NCI-H748 treated with DMSO at 0.1 percent for 48 hours (cell line): ENCODE measurements at regions not wholly inside any gene's neighbourhood (a gene's known extent, or its start where the extent isn't known, plus 50 kb on each side); places are given as distances from the start of the nearest gene placed in this dataset.

Experiments
- DNase-seq: peaks from one replicate; lab custom pipeline; 2025; lab: John Stamatoyannopoulos, UW

DNA sequence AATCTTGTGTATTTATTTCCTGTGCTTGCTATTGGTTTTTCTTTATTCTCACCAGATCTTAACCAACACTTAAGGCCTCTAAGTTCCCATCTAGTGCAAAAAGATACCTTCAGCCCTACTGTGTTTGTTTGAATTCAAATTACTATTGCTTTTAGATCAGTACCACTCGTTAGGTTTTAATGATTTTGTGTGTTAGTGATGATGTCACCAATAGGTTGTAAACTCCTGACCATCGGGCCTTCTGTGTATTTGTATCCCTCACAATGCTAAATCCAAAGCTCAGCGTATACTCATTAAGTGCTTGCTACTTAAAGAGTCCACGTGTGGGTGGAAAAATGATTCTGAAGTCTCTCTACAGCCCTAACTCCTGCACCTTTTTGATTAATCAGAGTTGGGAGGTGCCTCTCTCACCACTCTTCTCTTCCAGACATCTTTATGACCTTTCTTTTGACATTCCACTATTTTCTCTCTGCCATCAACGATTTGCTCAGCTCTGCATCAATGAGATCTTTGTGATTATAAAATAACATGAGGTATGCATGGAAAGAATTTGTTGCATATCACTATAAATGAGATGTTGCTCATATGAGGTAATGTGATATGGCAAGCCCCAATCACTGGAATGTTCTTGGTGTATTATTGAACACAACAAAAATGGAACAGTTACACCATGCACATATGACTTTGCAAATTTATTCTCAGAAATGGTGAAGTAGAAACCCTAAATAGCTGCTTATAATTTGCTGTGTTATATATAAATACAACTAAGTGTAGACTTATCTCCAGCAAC, 55.1 kb upstream of the LAMA2 start:
- no peak for DNase-seq

DNA sequence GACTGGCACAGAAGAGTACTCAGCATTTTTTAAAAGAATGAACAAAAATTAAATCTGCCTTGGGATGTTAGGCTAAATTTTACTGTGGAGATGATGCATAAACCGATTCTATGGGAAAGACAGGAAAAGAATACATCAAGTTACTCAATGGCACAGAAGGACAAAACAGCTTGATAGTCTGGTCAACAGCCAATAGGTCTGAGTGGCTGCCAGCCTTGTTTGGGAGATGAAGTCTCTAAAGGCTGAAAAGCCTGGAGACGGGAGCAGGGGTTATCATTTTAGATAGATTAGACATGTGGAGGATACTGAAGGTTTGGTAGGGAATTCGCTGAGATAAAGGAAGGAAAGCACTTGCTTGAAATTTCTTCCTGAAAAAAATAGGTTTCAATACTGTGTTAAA, 56.3 kb upstream of the LAMA2 start:
- DNase-seq, result no peak

DNA sequence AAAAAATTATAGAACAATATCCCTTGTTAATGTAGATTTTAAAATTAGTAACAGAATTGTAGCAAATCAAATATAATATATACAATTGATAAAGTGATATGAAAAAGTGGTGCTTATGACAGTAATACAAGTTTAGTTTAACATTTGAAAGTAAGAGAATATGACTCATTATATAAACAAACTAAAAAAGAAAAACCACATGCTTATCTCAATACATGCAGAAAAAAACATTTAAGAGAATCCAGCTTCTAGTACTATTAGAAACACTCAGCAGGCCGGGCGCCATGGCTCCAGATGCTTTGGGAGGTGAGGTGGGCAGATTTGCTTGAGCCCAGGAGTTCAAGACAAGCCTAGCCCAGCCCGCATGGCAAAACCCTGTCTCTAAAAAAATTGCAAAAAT, 60.7 kb upstream of the LAMA2 start:
- DNase-seq, result no peak

DNA sequence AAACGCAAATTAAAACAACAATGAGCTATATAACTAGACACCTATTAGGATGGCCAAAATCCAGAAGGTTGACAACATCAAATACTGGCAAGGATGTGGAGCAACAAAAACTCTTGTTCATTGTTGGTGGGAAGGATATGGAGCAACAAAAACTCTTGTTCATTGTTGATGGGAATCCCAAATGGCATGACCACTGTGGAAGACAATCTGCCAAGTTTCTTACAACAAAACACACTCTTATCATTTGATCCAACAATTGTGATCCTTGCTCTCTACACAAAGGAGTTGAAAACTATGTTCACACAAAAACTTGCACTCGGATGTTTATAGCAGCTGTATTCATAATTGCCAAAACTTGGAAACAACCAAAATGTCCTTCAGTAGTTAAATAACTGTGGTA, 61.8 kb upstream of the LAMA2 start:
- no peak for DNase-seq

DNA sequence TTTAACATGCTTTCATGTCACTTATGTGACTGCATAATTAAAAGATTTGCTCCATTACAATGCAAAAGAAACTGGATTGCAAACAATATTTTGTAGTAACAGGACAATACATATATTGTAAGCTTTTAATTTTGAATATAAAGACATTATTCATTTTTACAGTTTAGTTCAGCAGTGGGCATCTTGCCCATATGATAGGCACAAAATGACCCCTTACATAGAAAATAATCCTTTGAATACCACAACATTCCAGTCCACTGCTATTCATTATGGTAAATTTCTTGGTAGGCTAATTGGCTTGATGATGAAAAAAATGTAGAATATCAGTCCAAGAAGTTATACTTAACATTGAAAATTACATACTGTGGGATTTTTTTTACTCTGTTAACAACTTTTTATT, 74.1 kb upstream of the LAMA2 start:
- no peak for DNase-seq

DNA sequence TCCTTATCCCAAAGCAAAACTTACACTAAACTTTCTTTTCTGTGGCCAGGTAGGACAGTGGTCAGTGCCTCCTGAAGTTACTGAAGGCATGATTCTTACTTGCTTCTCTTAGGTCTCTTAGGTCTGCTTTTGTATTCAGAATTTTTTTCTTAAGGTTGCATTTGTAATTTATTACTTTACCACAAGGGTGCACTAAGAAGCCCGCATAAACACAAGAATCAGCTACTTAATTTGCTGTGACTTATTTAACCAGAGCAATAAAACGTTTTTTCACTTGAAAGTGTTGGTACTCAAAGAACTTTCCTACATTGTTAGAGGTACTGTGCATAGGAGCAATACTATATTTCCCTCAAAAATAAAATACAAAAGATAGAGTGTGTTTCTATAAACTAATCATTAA, 75.4 kb upstream of the LAMA2 start:
- peak; percentile 9 for DNase-seq

DNA sequence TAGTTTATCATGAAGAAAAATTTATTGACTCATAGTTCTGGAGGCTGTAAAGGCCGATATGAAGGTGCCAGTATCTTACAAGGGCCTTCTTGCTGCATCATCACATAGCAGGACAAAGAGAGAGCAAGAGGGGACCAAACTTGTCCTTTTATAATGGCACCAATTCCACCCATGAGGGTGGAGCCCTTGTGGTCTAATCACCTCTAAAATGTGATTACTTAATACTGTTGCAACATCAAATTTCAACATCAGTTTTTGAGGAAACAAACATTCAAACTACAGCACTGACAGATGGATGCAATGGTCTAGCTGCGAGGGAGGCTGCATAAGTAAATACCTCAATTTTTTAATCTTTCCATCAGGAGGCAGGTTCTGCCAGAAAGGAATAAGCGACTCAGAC, 76.7 kb upstream of the LAMA2 start:
- DNase-seq, result no peak

DNA sequence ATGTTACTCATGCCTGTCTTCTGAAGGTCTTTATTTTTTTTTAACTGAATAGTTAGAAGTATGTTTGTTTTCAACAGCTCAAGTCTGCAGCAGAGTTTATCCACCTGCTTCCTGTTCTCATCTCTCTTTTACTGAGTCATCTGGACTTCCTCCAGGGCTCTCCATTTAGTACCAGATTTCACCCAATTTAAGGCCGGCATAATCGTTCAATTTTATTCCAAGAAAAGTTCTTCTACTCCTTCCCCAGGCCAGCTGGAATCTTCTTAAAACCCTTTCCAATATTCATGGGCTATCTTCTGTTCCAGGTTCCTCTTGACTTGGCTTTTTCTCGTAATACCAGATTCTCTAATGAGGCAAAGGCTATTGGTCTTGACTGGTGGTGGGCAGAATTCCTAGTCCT, 79.0 kb upstream of the LAMA2 start:
- no peak for DNase-seq

DNA sequence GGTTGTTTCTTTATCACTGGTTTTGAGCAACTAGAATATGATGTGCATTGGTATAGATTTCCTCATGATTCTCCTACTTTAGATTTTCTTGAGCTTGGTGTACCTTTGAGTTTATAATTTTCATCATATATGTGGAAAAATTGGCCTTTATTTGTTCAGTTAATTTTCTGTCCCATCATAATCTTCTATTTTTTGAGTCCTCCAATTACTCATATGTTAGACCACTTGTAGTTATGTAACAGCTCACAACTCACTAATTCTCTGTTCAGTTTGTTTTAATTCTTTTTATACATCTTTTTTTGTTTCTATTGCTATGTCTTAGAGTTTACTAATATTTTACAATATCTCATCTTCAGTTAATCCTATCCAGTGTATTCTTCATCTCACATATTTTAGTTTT, 81.3 kb upstream of the LAMA2 start:
- DNase-seq, result no peak

DNA sequence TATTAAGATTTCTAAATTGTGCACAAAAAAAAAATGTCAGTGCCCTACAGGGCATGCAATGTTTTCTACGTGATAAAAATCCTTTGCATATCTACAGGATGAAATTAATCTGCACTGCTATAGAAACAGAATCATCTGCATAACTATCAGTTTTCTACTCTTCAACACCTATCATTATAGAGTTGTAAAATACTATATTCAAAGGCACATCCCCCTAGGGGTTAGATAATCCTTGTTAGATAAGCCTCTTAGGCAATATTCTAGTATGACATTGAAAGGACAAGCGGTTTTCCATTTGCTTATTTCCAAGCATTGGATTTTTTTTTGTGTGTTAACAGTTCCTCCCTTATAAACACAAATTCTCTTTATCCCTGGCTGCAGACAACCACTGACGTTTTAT, 98.7 kb upstream of the LAMA2 start:
- DNase-seq, result no peak

DNA sequence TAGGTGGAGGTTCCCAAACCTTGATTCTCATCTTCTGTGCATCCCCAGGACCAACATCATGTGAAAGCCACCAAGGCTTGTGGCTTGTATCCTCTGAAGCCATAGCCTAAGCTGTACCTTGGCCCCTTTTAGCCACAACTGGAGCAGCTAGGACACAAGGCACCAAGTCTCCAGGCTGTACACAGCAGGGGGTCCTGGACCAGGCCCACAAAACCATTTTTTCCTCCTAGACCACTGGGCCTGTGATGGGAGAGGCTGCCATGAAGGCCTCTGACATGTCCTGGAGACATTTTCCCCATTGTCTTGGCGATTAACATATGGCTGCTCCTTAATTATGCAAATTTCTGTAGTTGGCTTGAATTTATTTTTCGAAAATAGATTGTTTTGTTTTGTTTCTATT, 114.8 kb upstream of the LAMA2 start:
- no peak for DNase-seq

DNA sequence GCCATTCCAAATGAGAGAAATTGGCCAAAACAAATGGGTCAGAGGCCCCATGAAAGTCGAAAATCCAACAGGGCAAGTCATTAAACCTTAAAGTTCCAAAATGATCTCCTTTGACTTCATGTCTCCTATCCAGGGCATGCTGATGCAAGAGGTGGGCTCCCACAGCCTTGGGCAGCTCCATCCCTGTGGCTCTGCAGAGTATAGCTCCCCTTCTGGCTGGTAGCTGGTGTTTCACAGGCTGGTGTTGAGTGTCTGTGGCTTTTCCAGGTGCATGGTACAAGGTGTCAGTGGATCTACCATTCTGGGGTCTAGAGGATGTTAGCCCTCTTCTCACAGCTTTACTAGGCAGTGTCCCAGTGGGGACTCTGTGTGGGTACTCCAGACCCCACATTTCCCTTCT, 115.2 kb upstream of the LAMA2 start:
- no peak for DNase-seq

DNA sequence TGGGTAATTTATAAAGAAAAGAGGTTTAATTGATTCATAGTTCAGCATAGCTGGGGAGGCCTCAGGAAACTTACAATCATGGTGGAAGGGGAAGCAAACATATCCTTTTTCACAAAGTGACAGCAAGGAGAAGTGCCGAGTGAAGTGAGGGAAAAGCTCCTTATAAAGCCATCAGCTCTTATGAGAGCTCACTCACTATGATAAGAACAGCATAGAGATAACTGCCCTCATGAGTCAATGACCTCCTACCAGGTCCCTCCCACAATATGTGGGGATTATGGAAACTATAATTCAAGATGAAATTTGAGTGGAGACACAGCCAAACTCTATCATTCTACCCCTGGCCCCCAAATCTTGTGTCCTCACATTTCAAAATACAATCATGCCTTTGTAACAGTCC, 115.8 kb upstream of the LAMA2 start:
- no peak for DNase-seq

DNA sequence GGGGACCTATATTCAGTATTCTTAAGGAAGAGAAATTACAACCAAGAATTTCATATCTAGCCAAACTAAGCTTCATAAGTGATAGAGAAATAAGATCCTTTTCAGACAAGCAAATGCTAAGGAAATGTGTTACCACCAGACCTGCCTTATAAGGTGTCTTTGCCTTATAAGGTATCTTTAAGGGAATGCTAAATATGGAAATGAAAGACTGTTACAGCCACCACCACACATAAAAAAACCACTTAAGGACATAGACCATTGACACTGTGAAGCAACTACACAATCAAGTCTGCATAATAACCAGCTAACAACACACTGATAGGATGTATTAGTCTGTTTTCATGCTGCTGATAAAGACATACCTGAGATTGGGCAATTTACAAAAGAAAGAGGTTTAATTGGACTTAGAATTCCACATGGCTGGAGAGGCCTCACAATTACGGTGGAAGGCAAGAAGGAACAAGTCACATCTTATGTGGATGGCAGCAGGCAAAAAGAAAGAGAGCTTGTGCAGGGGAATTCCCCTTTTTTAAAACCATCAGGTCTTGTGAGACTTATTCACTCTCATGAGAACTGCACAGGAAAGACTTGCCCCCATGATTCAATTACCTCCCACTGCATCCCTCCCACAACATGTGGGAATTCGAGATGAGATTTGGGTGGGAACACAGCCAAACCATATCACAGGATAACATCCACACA, 119.2 kb upstream of the LAMA2 start:
- DNase-seq, result no peak

DNA sequence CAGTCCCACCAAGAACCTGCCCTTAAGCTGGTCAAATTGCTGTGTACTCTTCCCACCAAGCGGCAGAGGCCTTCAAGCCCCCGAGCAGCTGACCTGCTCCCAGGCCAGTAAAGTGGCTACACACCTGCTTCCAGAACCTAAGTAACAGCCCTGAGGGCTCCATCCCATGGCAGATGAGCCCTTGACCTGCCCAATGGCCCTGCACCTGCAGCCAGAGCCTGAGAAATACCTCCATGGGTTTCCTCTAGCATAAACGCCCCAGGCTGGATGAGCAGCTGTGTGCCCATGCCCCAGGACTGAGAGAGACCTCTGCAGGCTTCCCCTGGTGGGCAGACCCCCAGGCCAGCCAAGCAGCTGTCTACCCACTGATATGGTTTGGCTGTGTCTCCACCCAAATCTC, 123.0 kb upstream of the LAMA2 start:
- DNase-seq, result no peak

DNA sequence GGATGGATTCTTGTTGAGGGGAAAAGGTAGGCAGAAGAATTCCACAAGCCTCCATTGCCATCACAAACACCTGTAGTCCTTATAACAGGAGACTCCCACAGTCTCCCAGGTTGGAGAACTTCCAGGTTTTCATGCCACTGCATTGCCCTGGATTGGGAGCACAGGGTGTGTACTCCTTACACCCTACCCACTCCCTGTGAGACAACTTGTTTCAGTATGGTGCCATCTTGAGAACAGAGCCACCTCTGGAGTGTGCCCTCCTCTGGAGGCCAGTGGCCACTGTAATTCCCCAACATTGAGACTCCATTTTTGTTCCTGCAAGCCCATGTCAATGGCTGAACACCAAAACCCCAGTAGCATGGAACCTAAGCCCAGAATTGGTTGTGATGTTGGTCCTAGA, 123.5 kb upstream of the LAMA2 start:
- no peak for DNase-seq

DNA sequence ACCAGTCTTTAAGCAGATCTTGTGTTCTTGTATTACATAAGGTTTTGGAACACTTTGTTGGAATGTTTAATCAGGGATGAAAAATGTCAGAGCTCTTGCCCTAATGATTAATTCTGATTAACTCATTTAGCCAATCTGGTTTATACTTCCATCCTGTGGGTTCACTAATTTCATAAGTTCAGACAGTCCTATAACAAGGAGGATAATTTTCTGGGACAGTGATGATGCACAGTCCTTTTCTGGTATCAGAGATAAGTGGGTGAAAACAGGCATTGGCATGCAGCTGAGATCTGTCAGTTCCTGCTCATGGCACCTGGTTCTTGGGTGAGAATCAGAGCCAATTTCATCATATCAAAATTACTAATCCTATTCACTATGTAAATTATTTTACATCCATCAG, 125.0 kb upstream of the LAMA2 start:
- no peak for DNase-seq

DNA sequence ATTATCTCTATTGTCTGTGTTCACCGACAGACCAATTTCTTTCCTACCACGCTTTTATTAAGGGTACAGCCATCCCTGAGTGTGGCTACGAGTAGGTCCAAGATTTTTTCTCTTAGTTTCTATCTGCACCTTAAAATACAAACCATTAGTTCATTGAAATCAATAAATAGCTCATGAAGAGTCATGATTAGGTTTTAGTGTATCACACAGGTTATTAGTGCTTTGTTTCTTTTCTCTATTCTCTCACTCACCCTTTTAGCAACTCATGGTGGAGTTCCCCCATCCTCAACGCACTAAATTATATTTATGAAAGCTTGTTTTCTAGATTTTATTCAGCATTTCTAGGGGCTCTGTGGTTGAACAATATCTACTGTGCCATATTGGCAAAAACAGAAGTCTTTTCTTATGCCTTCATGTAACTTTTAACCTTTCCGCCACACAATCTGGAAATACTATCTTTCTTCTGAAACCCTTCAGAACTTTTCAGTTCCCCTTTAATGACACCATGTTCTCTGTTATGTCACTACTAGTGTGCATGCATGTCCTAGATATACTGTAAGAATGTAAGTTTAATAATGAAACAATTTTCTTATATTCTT, 128.2 kb upstream of the LAMA2 start:
- no peak for DNase-seq

DNA sequence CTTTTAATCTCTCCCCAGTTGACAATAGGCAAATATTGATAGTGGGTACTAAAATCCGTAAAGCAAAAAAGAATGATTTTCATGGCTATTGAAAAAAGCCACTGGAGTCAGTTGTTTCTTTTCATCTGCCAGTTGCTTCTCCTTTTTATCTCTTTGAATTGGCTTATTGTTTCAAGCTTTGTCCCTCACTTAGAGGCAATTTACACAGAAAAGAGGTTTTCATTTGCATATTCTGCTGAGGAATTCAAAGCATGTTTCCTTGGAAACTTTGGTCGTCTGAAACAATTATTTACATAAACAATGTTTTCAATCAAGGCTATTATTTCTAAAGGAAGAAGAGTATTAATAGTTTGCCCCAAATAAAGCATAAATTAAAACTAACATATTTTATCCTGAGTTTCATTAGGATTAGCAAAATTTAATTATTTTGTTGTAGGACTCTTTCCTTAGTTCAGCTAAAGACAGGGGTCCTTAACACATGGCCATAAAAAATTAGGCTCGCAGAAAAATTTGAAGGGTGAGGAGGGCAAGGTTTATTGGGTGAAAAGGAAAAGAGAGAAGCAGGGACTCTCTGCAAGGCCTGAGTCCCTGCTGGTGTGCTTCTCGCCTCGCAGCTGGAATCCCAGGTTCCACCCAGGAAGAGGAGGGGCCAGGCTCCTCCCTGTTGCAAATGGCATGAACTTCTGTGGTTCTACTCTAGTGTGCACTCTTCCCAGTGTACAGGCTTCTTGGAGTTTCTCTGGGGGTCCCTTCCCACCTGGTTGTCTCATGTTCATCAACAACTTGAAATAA, 138.8 kb upstream of the LAMA2 start:
- DNase-seq, result no peak

DNA sequence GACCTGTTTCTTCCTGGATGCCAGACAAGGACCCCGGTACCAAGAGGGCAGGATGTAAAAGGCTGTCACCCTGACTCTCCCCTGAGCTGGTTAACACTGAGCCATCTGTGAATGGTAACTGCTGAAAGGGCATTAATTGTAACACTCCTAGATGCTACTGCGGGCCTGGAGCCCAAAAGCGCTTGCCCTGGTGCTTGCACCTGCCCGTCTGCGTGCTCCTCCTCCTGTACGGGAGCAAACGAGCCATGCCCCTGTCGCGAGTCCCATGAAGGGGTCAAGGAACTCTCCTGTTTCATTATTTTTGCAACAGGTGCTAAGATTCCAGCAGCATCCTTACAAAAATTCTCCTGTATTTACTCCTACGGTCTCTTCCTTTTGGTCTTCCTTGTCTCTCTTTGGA, 140.0 kb upstream of the LAMA2 start:
- DNase-seq, result no peak

DNA sequence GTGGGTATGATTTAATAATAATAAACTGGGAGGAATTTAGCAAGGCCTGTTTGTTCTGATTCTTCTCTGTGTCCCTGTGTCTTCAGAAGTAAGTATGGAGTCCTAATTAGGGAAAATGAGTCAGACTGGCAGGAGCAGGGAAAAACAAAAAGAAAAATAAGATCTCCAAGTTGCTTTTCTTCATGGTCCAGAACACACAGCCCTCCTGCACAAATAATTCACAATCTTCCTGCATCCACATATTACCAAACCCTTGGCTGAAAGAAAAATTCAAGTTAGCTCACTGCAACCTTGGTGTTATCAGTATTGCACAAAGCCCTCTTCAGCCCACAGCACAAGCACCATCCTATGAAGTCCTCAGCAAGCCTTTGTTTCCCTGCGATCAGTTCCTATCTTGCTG, 142.0 kb upstream of the LAMA2 start:
- DNase-seq, result no peak

DNA sequence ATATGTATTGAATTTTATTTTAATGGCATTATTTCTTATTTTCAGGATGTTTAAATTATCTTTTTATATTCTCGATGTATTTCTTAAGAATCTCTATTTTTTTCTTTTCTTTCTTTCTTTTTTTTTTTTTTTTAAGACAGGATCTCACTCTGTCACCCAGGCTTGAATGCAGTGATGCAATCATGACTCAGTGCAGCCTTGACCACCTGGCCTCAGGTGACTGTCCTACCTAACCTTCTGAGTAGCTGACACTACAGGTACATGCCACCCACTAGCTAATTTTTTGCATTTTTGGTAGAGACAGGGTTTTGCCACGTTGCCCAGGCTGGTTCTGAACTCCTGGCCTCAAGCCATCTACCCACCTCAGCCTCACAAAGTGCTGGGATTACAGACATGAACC, 143.8 kb upstream of the LAMA2 start:
- no peak for DNase-seq

DNA sequence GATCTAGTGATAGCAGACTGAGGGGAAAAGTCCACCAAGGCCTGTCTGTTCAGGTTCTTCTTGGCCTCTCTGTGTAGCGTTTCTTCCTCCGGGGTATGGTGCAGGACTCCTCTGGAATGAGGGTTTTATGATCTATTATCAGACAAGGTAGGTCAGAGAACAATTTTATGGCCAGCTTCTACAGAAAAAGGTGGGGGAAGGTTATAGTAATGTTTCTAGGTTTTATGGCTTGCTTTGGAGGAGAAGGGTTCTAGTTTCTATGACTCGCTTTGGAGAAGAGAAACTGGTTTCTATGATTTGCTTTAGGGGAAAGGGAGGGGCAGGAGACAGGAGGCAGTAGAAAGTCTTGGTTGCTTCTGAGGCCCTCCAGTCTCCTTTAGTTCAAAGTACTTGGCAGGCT, 144.8 kb upstream of the LAMA2 start:
- no peak for DNase-seq
